ENCODE measurements at regions not wholly inside any gene's neighbourhood (a gene's known extent, or its start where the extent isn't known, plus 50 kb on each side); places are given as distances from the start of the nearest gene placed in this dataset.

- no peaks in the 10 kb centered on the region; a peak in 3 of 7 replicates for H3K27me3 ChIP-seq (replicated peaks in 1 of 4; ENCODE audit: control insufficient read depth in 3 of 4, extremely low read depth in 1 of 4, insufficient read depth in 3 of 4, low read length in 3 of 4)
- no peak overlapping the region for H4K91ac ChIP-seq (replicated peaks; ENCODE audit: insufficient read length, low read length)
- H2BK20ac ChIP-seq (ENCODE audit: low read length), result peak overlapping the region; percentile 86; the same call in 1 of the 2 replicates
- H4K8ac ChIP-seq (ENCODE audit: extremely low read depth, insufficient read depth, low read length), result no peak overlapping the region
- FAIRE-seq, result no peak
- H3K4me3 ChIP-seq (ENCODE audit: extremely low read depth in 1 of 4, insufficient read depth in 2 of 4, low read depth in 3 of 4, low read length in 4 of 4), result no peak overlapping the region
- H3K23ac ChIP-seq (ENCODE audit: insufficient read length), result no peak overlapping the region
- no peak overlapping the region for H3K4ac ChIP-seq (replicated peaks; ENCODE audit: insufficient read length, low read depth, low read length)
- H3K4me2 ChIP-seq (ENCODE audit: insufficient read depth in 1 of 2, low read depth in 2 of 2, low read length in 2 of 2), result no peak overlapping the region
- DNase-seq (ENCODE audit: low read depth in 1 of 2, low spot score in 2 of 2), result no peak
- H3K56ac ChIP-seq (replicated peaks; ENCODE audit: insufficient read length, low read depth, low read length), result no peak overlapping the region
- ChIA-PET CTCF (ENCODE audit: partially characterized antibody) (interaction anchor here (0.6 to 2.0 kb wide), 4 partner anchors 9 to 102 kb away, joined by 3 to 5 read pairs (median 3); no protein-coding TSS in a partner anchor), POLR2A (ENCODE audit: partially characterized antibody) (interaction anchor here (1.4 kb wide), 1 partner anchor 56 kb away, joined by 3 read pairs; no protein-coding TSS in a partner anchor)
- 62% methylated on average over 7 of the region's 7 CpGs; no CpG with 5 or more reads in 1 of the 2 experiments for WGBS, 2 experiments (ENCODE audit: extremely low coverage in 1 of 2, insufficient coverage in 1 of 2, insufficient read length in 1 of 2, insufficient replicate concordance in 2 of 2, low coverage in 1 of 2, low lambda C conversion rate in 2 of 2, missing lambda C conversion rate in 1 of 2)
- peaks cover 0 to 35% (median 17%) of the 10 kb centered on the region in 4 experiments; a peak in 6 of 7 replicates for H3K4me1 ChIP-seq (replicated peaks in 1 of 4; ENCODE audit: control insufficient read depth in 3 of 4, insufficient read depth in 4 of 4, low read length in 3 of 4)
- H3K23me2 ChIP-seq (ENCODE audit: low read depth, low read length), result no peaks in the 10 kb centered on the region; the same call in 1 of the 2 replicates
- no peaks in the 10 kb centered on the region for H3K79me2 ChIP-seq (ENCODE audit: control insufficient read depth in 1 of 2, insufficient read depth in 2 of 2, low read length in 2 of 2)
- H2BK15ac ChIP-seq (ENCODE audit: low read length), result peak overlapping the region; percentile 72; the same call in 1 of the 2 replicates
- peak overlapping the region; percentile 71 for H3K18ac ChIP-seq (ENCODE audit: extremely low read depth, low read length)
- no peaks in the 10 kb centered on the region for H4K20me1 ChIP-seq (replicated peaks in 1 of 2; ENCODE audit: control insufficient read depth in 1 of 2, insufficient read depth in 2 of 2, low read length in 2 of 2)
- no peak overlapping the region for H2BK120ac ChIP-seq (replicated peaks; ENCODE audit: low read depth, low read length)
- no peaks in the 10 kb centered on the region for H3K36me3 ChIP-seq (ENCODE audit: control insufficient read depth in 2 of 4, insufficient read depth in 4 of 4, low read length in 3 of 4)
- H2BK12ac ChIP-seq (ENCODE audit: low read depth, low read length), result peak overlapping the region; percentile 97; the same call in 1 of the 2 replicates
- no peak overlapping the region for H3K27ac ChIP-seq (ENCODE audit: low read depth, low read length)
- H3K14ac ChIP-seq (ENCODE audit: insufficient read length), result no peak overlapping the region
- H4K5ac ChIP-seq (ENCODE audit: insufficient read length, low read depth, low read length), result no peak overlapping the region
- H3K9ac ChIP-seq (replicated peaks in 1 of 4; ENCODE audit: extremely low read depth in 1 of 4, low read depth in 3 of 4, low read length in 3 of 4), result no peak overlapping the region
- H3K79me1 ChIP-seq (ENCODE audit: low read depth, low read length), result no peaks in the 10 kb centered on the region
- no peak overlapping the region for H2AFZ ChIP-seq (ENCODE audit: low read length)
- H2AK5ac ChIP-seq (ENCODE audit: low read depth, low read length), result peak overlapping the region; percentile 80; the same call in 1 of the 2 replicates
- H3K9me3 ChIP-seq (ENCODE audit: insufficient read depth in 2 of 2, low read depth in 1 of 2, low read length in 1 of 2), result no peaks in the 10 kb centered on the region
- peak overlapping the region; percentile 78; the same call in 1 of the 2 replicates for H2BK5ac ChIP-seq (ENCODE audit: low read depth, low read length)
- TF ChIP-seq RNF2 (IDR thresholded peaks at IDR 0.05; ENCODE audit: borderline replicate concordance, low read depth, low read length, missing control alignments, poor library complexity, severe bottlenecking), result no peak
- no peak for TF ChIP-seq BCL11A (IDR thresholded peaks at IDR 0.05; ENCODE audit: low read depth in 2 of 2, low read length in 2 of 2)
- no peak for TF ChIP-seq JUN (IDR thresholded peaks at IDR 0.05; ENCODE audit: low read depth, low read length)
- no peak for TF ChIP-seq CTBP2 (IDR thresholded peaks at IDR 0.05; ENCODE audit: borderline replicate concordance, insufficient read depth, insufficient read length, low read length)
- no peak for TF ChIP-seq CREB1 (IDR thresholded peaks at IDR 0.05)
- TF ChIP-seq TEAD4 (IDR thresholded peaks at IDR 0.05; ENCODE audit: low read depth, low read length), result no peak
- no peak for TF ChIP-seq CEBPB (IDR thresholded peaks at IDR 0.05; ENCODE audit: low read depth, low read length)
- no peak for TF ChIP-seq ATF2 (IDR thresholded peaks at IDR 0.05; ENCODE audit: low read length)
- TF ChIP-seq, protein P1, sequence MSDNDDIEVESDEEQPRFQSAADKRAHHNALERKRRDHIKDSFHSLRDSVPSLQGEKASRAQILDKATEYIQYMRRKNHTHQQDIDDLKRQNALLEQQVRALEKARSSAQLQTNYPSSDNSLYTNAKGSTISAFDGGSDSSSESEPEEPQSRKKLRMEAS (IDR thresholded peaks at IDR 0.05), result no peak
- TF ChIP-seq EP300 (IDR thresholded peaks at IDR 0.05; ENCODE audit: borderline replicate concordance in 1 of 2, low read depth in 2 of 2, low read length in 2 of 2), result no peak
- TF ChIP-seq NANOG (IDR thresholded peaks at IDR 0.05; ENCODE audit: insufficient read depth, low read depth, low read length, poor library complexity, severe bottlenecking), result no peak
These were observed 131.5 kb upstream of the TNRC6C start for GRCh38 chr17:77827039-77827438.
